GM18499 (cell line): ENCODE measurements at regions not wholly inside any gene's neighbourhood (a gene's known extent, or its start where the extent isn't known, plus 50 kb on each side); places are given as distances from the start of the nearest gene placed in this dataset.

Source experiments
- ATAC-seq: cut with Tn5 transposase; IDR thresholded peaks from one replicate; pipeline ENCODE4 v1.9.1; 2021; ENCODE audit warnings: moderate number of reproducible peaks; ENCODE audit not compliant: insufficient read depth, unreplicated experiment

GRCh38 chr6:22451962-22452361 is 117.4 kb upstream of the HDGFL1 start:
- no peak for ATAC-seq

- no peak for ATAC-seq
Observed at GRCh38 chr6:22455378-22455777, 114.0 kb upstream of the HDGFL1 start.

- no peak for ATAC-seq
Observed at GRCh38 chr6:22457996-22458395, 111.4 kb upstream of the HDGFL1 start.

- no peak for ATAC-seq
Observed at GRCh38 chr6:22466665-22467245, 102.6 kb upstream of the HDGFL1 start.

GRCh38 chr6:22467645-22468044 is 101.7 kb upstream of the HDGFL1 start:
- ATAC-seq, result no peak

GRCh38 chr6:22468256-22468965 is 101.0 kb upstream of the HDGFL1 start:
- no peak for ATAC-seq

- no peak for ATAC-seq
Observed at GRCh38 chr6:22470454-22471131, 98.8 kb upstream of the HDGFL1 start.

GRCh38 chr6:22471132-22471690 is 98.2 kb upstream of the HDGFL1 start:
- ATAC-seq, result no peak

GRCh38 chr6:22471746-22472145 is 97.6 kb upstream of the HDGFL1 start:
- ATAC-seq, result no peak

- ATAC-seq, result no peak
Observed at GRCh38 chr6:22473991-22474682, 95.2 kb upstream of the HDGFL1 start.

- no peak for ATAC-seq
Observed at GRCh38 chr6:22476811-22477390, 92.5 kb upstream of the HDGFL1 start.

GRCh38 chr6:22497276-22497675 is 72.1 kb upstream of the HDGFL1 start:
- ATAC-seq, result no peak

GRCh38 chr6:22499815-22500214 is 69.6 kb upstream of the HDGFL1 start:
- no peak for ATAC-seq

- ATAC-seq, result no peak
Observed at GRCh38 chr6:22506496-22506895, 62.9 kb upstream of the HDGFL1 start.

GRCh38 chr6:22512686-22513427 is 56.5 kb upstream of the HDGFL1 start:
- no peak for ATAC-seq

GRCh38 chr6:22513667-22514066 is 55.7 kb upstream of the HDGFL1 start:
- ATAC-seq, result no peak

GRCh38 chr6:22519237-22519636 is 50.1 kb upstream of the HDGFL1 start:
- ATAC-seq, result no peak
